ENCODE measurements at regions not wholly inside any gene's neighbourhood (a gene's known extent, or its start where the extent isn't known, plus 50 kb on each side); places are given as distances from the start of the nearest gene placed in this dataset.

DNA sequence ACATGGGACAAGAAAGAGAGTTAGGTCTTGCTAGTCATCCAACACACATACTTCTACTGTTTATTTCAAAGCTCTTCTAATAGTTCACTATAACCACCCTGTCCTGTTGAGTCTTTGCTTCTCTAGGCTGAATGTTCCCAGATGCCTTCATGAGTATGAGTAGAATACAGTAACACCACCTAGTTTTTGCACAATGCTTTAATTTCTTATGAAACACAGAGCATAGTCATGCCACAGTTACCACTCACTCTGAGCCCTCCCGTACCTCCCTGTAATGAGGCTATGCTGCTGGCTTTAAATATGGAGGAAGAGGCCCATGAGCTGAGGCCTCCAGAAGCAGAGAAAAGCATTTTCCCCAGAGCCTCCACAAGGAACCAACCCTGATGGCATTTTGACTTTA is 75.0 kb upstream of the SLC1A3 start (continued):
- TF ChIP-seq YY1 (IDR thresholded peaks at IDR 0.05; ENCODE audit: low read depth, low read length) (no peak), RELA (IDR thresholded peaks at IDR 0.05; ENCODE audit: borderline replicate concordance, partially characterized antibody) (no peak), BACH1 (IDR thresholded peaks at IDR 0.05; ENCODE audit: borderline replicate concordance) (no peak), STAT1 (conservative IDR thresholded peaks at IDR 0.05) (no peak), SRF (IDR thresholded peaks at IDR 0.05; ENCODE audit: low read depth in 2 of 2, low read length in 2 of 2) (no peak)

DNA sequence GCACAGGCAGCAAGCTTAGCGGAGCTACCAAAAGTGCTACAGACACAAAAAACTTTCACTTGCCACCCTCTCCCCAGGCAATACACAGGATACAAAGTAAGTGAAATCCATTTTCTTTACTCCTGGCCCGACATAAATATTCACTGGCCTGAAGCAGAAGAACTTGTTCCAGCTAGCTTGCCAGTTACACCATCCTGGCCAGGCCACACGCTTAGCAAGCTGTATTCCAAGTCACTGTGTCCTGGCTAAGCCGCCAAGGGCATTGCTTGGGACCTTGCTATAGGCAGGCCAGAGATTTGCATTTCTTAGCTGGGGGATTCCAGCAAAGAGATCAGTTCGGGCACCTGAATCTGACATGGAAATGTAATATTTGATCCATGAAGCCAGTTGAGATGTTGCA is 71.0 kb upstream of the SLC1A3 start:
- no peak for DNase-seq (ENCODE audit: low read depth, low spot score)
- ATAC-seq = no peak
- Histone ChIP-seq H3K4me3 (no peak overlapping the region), H3K36me3 (ENCODE audit: control insufficient read depth in 2 of 2, insufficient read depth in 2 of 2, low read length in 1 of 2) (no peaks in the 10 kb centered on the region), H3K27me3 (replicated peaks in 1 of 2; ENCODE audit: control insufficient read depth in 2 of 2, insufficient read depth in 2 of 2, low read length in 1 of 2) (peaks cover 0 to 2% of the 10 kb centered on the region in 2 experiments; a peak in 2 of 4 replicates), H3K27ac (ENCODE audit: control insufficient read depth, insufficient read depth) (no peak overlapping the region), H2AFZ (ENCODE audit: control insufficient read depth, low read depth, low read length) (no peak overlapping the region), H4K20me1 (ENCODE audit: control insufficient read depth, insufficient read depth) (no peaks in the 10 kb centered on the region), H3K79me2 (ENCODE audit: control insufficient read depth, insufficient read depth, low read length) (no peaks in the 10 kb centered on the region), H3K9ac (ENCODE audit: control insufficient read depth, insufficient read depth, low read length) (no peak overlapping the region), H3K9me3 (replicated peaks; ENCODE audit: control insufficient read depth, insufficient read depth, low read length) (no peaks in the 10 kb centered on the region), H3K4me2 (ENCODE audit: control insufficient read depth, insufficient read depth) (no peak overlapping the region), H3K4me1 (ENCODE audit: control insufficient read depth, insufficient read depth, low read length) (no peaks in the 10 kb centered on the region)
- no TSS peak for BruUV-seq (replicated peaks)
- intact Hi-C loops (cut with micrococcal nuclease; ENCODE audit: unreplicated experiment) = loop anchor here (10.0 kb wide), 1 partner anchor 159 kb away; no protein-coding TSS in a partner anchor
- CTCF ChIA-PET = no interaction called here
- WGBS (ENCODE audit: insufficient coverage, insufficient replicate concordance, low lambda C conversion rate, missing lambda C conversion rate) = 39% methylated on average over 5 of the region's 5 CpGs
- no peak for FAIRE-seq
- POLR2A ChIA-PET = no interaction called here
- SMC1A ChIA-PET (ENCODE audit: uncharacterized antibody, unreplicated experiment) = no interaction called here
- TF ChIP-seq POLR2A (IDR thresholded peaks at IDR 0.05; ENCODE audit: low read depth, low read length) = no peak
- no peak for TF ChIP-seq CEBPB (IDR thresholded peaks at IDR 0.05; ENCODE audit: borderline replicate concordance in 1 of 2, low read depth in 2 of 2, low read length in 2 of 2)
- no peak for TF ChIP-seq WRNIP1 (IDR thresholded peaks at IDR 0.05; ENCODE audit: borderline replicate concordance, low read depth, low read length)
- TF ChIP-seq, protein P1, sequence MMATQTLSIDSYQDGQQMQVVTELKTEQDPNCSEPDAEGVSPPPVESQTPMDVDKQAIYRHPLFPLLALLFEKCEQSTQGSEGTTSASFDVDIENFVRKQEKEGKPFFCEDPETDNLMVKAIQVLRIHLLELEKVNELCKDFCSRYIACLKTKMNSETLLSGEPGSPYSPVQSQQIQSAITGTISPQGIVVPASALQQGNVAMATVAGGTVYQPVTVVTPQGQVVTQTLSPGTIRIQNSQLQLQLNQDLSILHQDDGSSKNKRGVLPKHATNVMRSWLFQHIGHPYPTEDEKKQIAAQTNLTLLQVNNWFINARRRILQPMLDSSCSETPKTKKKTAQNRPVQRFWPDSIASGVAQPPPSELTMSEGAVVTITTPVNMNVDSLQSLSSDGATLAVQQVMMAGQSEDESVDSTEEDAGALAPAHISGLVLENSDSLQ (IDR thresholded peaks at IDR 0.05) = no peak
- RAD21 ChIA-PET (ENCODE audit: unreplicated experiment) = no interaction called here
- in situ Hi-C loops (cut with MboI) = no loop called here
